Mucosa of descending colon (tissue), 3 donors: ENCODE measurements at regions not wholly inside any gene's neighbourhood (a gene's known extent, or its start where the extent isn't known, plus 50 kb on each side); places are given as distances from the start of the nearest gene placed in this dataset.

Experiments
- ATAC-seq: fragments of 200-7000 bp; cut with Tn5 transposase; one replicate; pipeline ENCODE4 v1.9.1; 2020; ENCODE audit warnings: mild to moderate bottlenecking, moderate library complexity
- DNase-seq, 3 donors: peaks; one replicate each; pipeline ENCODE4 v3.0.0-alpha.2; 2020
- H3K36me3 ChIP-seq: fragments of 200-600 bp; one replicate; pipeline ENCODE4 v1.8.0; 2021; ENCODE audit warnings: low read depth, mild to moderate bottlenecking
- H3K4me1 ChIP-seq: fragments of 200-600 bp; one replicate; pipeline ENCODE4 v1.8.0; 2021; ENCODE audit warnings: low read depth, mild to moderate bottlenecking
- H3K4me3 ChIP-seq: fragments of 200-600 bp; one replicate; pipeline ENCODE4 v1.8.0; 2021; ENCODE audit warnings: mild to moderate bottlenecking
- H3K9me3 ChIP-seq: fragments of 200-600 bp; one replicate; pipeline ENCODE4 v1.8.0; 2021; ENCODE audit warnings: mild to moderate bottlenecking
- intact Hi-C, 2 donors: fragments of 100-400 bp; cut with DNase I in 1 of 2; cut with micrococcal nuclease in 1 of 2; formaldehyde crosslinking; loops; one replicate each; pipeline versions ENCODE4 v1.11.0 to v1.11.1; 2022; cut with DNase I, micrococcal nuclease
- TF ChIP-seq, protein P1 (sequence below): fragments of 200-600 bp; IDR thresholded peaks from one replicate; pipeline ENCODE4 v1.8.0; 2022; ENCODE audit warnings: antibody characterized with exemption, mild to moderate bottlenecking
- donor health status: DM: no; HTN: no; CAD: no; lungs with moderate emphysema.
- donor health status: DM: no; HTN: no; CAD: no.
- donor health status: DM: no; HTN: yes; CAD: no.

DNA sequence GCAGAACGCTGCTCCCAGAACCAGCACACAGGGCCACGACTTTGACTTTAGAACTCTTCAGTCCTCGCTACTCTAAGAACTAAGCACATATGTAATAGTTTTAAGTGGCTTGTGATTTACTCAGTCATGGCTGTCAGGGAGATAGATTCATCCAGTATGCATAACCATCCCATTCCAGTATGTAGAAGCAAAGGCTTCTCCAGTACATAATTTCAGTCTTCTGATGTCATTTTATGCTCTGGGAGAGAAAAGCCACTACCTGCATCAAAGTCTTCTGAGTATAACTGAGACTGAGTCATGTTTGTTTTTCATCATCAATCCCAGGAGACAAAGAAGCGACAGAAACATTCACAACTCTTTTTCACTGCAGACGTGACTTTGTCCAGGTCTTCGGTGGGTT lies 885.7 kb downstream of the PLA2G4A start:
- intact Hi-C loops, result no loop called here
- TF ChIP-seq, protein P1, sequence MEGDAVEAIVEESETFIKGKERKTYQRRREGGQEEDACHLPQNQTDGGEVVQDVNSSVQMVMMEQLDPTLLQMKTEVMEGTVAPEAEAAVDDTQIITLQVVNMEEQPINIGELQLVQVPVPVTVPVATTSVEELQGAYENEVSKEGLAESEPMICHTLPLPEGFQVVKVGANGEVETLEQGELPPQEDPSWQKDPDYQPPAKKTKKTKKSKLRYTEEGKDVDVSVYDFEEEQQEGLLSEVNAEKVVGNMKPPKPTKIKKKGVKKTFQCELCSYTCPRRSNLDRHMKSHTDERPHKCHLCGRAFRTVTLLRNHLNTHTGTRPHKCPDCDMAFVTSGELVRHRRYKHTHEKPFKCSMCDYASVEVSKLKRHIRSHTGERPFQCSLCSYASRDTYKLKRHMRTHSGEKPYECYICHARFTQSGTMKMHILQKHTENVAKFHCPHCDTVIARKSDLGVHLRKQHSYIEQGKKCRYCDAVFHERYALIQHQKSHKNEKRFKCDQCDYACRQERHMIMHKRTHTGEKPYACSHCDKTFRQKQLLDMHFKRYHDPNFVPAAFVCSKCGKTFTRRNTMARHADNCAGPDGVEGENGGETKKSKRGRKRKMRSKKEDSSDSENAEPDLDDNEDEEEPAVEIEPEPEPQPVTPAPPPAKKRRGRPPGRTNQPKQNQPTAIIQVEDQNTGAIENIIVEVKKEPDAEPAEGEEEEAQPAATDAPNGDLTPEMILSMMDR, result no peak
- no peak for ATAC-seq

DNA sequence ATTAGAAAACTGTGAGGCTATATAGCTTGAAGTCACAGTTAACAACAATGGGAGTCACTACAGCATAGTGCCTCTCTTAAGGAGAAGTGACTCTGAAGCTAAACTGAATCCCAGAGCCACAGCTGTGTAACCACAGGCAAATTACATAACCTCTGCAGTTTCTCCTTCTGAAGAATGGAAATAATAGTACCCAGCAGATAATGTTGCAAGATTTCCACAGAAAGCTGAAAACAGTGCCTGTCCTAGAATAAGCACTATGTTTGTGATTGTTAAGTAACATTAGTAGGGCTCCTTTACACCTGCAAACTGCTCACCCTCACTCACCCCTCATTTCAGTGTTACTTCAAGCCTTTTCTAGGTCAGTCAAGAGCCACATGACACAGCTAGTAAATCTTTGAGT lies 886.7 kb downstream of the PLA2G4A start:
- DNase-seq, result no peak
- H3K36me3 ChIP-seq, result no peaks in the 10 kb centered on the region
- no peaks in the 10 kb centered on the region for H3K4me1 ChIP-seq
- TF ChIP-seq, protein P1, result no peak
- peaks cover 31% of the 10 kb centered on the region for H3K9me3 ChIP-seq
- ATAC-seq, result no peak
- H3K4me3 ChIP-seq, result no peak overlapping the region
- intact Hi-C loops, result no loop called here

More for the DNA sequence above, 885.7 kb downstream of the PLA2G4A start:
- H3K4me1 ChIP-seq, result no peaks in the 10 kb centered on the region
- no peak overlapping the region for H3K4me3 ChIP-seq
- no peak for DNase-seq
- H3K9me3 ChIP-seq, result peaks cover 30% of the 10 kb centered on the region
- H3K36me3 ChIP-seq, result no peaks in the 10 kb centered on the region

DNA sequence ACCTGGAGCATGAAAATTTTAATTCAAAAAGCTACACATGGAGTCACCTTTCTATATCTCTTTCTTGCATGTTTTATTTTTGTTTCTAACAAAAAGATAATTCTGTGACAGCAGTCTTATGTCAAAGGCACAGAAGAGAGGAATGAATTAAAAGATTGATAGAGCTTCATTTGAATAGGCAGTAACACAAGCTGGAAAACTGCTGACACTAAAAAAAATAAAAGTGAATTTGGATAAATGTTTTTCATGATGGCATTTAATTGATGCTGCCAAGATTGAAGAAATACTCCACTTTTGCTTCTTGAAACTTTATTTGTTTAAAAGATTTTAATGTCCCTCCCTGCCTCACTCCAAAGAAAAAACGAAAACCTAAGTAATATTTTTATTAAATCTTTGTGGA lies 887.4 kb downstream of the PLA2G4A start:
- Histone ChIP-seq H3K36me3 (no peaks in the 10 kb centered on the region), H3K4me1 (no peaks in the 10 kb centered on the region), H3K4me3 (no peak overlapping the region), H3K9me3 (peaks cover 29% of the 10 kb centered on the region)
- no peak for DNase-seq
- intact Hi-C loops, result no loop called here
- TF ChIP-seq, protein P1, result no peak
- ATAC-seq, result no peak

GRCh38 chr1:187718527-187718926 lies 889.8 kb downstream of the PLA2G4A start:
- ATAC-seq, result no peak
- Histone ChIP-seq H3K4me3 (no peak overlapping the region), H3K36me3 (no peaks in the 10 kb centered on the region), H3K4me1 (no peaks in the 10 kb centered on the region), H3K9me3 (peaks cover 25% of the 10 kb centered on the region)
- intact Hi-C loops, result no loop called here
- TF ChIP-seq, protein P1, result no peak
- no peak for DNase-seq

DNA sequence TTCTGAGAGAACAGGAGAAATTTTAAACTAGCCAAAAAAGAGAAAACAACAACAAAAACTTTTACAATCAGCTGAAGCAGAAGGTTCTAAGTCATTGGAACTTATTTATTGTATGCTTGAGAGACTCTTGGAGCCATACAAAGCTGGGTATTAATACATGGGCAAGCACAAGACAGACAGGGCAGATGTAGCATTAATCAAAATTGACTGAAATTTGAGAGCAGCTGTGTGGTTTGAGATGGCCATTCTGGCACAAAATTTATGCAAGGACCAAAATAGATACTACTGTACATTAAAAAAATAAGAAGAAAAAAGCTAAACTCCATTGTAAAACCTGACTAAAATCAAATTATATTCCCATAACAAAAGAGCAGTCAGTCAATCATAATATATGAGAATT lies 892.5 kb downstream of the PLA2G4A start:
- no peak for ATAC-seq
- no peak for DNase-seq
- intact Hi-C loops, result no loop called here
- Histone ChIP-seq H3K4me1 (no peaks in the 10 kb centered on the region), H3K36me3 (no peaks in the 10 kb centered on the region), H3K4me3 (no peak overlapping the region), H3K9me3 (peaks cover 7% of the 10 kb centered on the region)
- TF ChIP-seq, protein P1, result no peak

- ATAC-seq (no peak), DNase-seq (no peak)
- Histone ChIP-seq H3K9me3 (no peaks in the 10 kb centered on the region), H3K4me3 (no peak overlapping the region), H3K36me3 (no peaks in the 10 kb centered on the region), H3K4me1 (no peaks in the 10 kb centered on the region)
- TF ChIP-seq, protein P1, result no peak
- intact Hi-C loops, result no loop called here
Observed at GRCh38 chr1:187725216-187725615, 896.5 kb downstream of the PLA2G4A start.
